ENCODE measurements at regions not wholly inside any gene's neighbourhood (a gene's known extent, or its start where the extent isn't known, plus 50 kb on each side); places are given as distances from the start of the nearest gene placed in this dataset.

GRCh38 chr2:150640039-150640438, 152.6 kb upstream of the RND3 start:
- no peak for DNase-seq

- DNase-seq = no peak
Observed at GRCh38 chr2:150639383-150639782, 151.9 kb upstream of the RND3 start.

GRCh38 chr2:150631236-150631821, 143.9 kb upstream of the RND3 start:
- DNase-seq = no peak

GRCh38 chr2:150630587-150631235, 143.2 kb upstream of the RND3 start:
- DNase-seq = no peak

DNA sequence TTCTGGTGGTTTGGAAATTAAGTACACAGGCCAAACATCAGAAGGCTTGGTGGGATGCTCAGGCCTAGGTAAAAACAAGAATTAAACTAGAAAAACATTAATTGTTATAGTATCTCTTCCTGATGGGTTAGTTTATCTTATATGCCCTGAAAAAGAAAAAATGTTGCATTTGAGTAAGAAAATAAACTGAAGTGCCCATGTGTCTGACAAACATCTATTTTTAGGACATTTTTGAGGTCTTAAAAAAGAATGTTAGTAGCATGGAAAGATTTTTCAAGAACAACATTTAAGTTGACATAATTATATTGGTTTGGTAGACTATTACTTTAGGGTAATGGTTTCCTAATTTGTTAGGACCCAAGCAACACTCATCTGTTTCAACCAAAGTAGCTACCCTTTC, 140.1 kb upstream of the RND3 start:
- DNase-seq = no peak

DNA sequence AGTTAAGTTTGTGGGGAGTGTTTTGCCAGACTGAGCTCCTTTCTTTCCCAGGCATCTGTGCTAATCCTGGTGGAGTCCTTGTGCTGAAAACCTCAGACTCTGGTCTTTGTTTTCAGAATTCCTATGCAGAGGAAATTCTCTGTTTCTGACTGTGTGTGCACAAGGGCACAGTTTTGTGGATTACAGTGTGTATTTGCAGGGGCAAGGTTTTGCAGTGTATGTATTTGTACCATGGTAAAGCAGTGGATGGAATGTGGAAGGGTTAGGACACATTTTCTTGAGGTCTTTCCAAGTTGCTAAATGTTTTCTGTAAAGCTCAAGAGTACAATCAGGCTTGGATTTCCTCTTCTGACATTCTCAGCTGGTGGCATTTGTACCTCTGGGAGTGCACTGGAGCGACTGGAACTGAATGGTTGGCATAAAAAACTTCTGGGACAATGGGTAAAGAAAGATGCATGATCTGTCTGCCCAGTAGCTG, 139.5 kb upstream of the RND3 start:
- DNase-seq = no peak

DNA sequence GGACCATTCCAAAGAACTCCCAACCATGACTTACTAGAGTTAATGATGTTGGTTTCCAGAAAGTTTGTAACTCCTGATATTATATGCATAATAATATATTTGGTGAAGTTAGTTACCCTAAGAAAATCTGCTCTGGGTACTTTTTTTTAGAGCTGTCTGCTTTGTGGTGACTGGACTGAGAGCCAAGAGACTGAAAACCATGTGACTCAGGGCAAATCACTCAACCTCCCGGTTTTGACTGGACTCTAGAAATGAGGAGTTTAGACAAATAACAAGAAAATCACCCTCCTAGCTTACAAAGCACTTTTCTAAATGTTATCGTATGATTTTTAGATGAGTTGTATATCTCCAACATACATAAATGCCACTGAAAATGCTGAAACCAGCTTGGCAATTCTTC, 138.3 kb upstream of the RND3 start:
- no peak for DNase-seq

- DNase-seq = no peak
Observed at GRCh38 chr2:150625303-150625702, 137.8 kb upstream of the RND3 start.

DNA sequence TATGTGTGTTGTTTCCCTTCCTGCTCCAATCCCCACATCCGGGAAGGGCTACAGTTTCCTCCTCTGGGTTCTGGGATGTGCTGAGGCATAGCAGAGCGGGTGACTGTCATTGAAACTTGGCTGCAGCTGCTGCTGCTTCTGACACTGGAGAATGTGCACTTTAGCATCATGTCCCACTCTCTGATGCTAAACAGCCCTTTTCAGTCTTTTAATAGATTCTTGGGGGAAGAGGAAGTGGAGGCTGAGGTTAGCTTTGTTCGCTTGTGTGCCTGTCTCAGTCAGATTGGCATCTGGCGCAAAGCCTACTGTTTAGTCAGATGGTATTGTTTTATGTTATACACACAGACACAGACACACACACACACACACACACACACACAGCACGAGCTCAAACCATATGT, 136.5 kb upstream of the RND3 start:
- peak; percentile 78 for DNase-seq

DNA sequence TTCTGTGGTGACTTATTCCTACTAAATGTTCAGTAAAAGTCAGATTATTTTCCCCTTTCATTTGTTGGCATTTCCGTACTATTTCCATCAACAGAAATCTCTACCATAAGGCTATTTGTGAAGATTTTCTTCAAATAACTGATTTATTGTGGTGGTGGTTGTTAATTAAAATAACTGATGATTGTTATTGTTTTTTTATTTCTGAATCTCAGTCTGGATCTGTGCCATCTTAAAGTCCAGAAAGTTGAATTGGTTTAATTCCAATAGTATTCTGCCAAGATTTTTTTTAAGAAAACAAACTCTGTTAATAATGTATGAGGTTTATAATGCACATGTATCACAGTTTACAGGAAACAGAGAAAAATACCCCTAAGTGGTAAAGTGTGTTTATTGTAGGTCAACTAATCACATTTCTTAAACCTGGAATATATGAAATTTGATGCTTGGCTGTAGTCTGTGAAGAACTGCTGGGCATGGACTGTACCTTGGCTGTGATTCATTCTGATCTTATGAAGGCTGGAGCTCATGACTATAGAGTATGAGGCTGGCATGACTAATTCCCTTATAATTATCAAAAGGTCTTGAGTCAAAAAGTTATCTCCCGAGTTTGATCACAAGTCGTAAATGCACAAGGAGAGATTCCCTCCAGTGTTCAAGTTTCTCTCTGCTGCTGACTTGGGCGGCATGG, 134.2 kb upstream of the RND3 start:
- DNase-seq = no peak

- DNase-seq = no peak
Observed at GRCh38 chr2:150620855-150621254, 133.4 kb upstream of the RND3 start.

- DNase-seq = no peak
Observed at GRCh38 chr2:150620416-150620815, 132.9 kb upstream of the RND3 start.

DNA sequence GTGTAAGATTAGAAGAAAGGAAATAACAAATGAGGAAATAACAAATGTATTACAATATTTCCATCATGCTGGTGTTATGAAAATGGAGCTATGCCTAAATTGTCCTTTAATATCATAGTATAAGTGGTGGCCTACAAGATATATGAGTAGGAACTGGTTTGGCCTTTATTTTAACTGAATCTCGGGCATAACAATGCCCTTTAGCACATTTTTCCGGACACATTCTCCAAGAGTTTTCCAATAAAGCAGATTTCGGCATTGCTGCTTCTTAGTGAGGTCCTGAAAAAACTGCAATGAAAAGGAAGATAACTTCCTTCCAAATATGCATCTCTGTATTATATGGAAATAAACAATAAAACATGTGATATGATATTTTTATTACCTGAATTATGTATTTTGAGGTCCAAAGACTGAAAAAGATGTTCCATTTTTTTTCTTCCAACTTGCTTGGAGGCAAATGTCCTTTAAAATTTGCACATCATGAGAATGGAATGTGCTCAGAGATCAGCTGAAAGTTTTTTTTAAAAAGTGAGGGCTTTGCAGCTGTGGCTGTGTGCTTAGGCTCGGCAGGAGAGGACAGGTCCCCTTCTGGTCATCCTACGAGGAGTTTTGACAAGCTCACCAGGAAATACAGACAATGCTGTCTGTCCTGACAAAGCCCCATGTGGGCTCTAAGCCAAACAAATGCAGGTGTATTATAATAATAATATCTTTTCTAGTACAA, 132.3 kb upstream of the RND3 start:
- DNase-seq = no peak

- DNase-seq = no peak
Observed at GRCh38 chr2:150618245-150618895, 130.9 kb upstream of the RND3 start.

GRCh38 chr2:150617351-150617978, 130.0 kb upstream of the RND3 start:
- DNase-seq = no peak

DNA sequence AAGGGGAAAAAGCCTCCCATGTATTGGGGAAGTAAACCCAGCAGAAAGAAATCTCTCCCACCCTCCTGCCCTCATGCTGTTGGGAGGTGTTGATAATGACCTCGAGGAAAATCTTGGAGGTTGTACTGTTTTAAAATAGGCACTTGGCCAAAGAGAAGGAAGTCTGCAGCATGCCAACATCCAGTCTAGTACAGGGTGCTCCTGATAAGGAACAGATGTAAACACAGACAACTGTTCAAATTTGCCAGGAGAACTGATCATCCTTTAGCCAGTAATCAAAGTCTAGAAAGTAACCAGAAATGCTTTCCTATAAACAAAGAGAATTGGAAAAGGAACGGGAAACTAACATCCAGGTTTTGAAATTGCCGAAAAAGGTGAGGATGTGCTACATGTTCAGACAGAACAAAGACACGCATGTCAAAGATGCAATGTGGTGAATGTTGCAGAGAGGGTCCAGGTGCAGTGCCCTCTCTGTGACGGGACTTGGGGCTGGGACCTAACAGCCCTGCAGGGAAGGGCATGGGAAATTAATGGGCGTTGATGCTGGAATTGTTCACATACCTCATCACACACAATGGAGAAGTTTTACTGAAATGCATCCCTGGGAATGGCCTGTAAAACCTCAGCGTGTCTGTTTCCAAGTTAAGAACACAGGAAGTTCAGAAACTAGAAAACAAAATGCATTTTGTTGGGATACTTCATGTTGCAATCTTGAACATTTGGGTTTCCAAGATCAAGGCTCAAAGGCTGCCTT, 125.7 kb upstream of the RND3 start:
- peak; percentile 3 for DNase-seq

DNA sequence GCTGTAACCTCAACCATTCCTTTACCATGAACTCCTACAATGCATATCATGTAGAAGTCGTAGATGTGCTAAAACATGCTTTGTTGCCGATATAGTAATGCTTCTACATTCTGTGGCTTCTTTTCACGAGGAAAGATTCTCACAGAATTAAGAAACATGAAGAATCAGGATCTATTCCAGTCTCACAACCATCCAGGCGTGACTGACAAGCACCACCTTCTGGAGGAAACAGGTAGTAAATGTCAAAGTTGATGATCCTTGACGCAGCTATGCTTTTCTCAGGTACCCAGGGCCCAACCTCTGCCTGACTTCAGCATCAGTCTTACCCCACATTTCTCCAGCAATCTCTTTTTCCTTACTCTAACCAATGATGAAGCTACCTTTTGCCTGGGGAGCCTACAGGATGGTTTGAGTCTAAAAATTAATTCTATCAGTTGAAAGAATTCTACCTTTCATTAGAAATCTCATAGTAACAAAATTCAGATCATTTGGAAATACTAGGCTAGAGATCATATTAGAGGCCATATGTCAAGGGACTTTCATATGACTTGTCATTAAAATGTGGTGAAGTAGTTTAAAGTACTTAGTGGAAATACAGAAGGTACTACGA, 123.3 kb upstream of the RND3 start:
- peak; percentile 18 for DNase-seq

- DNase-seq = no peak
Observed at GRCh38 chr2:150609831-150610582, 122.5 kb upstream of the RND3 start.

DNA sequence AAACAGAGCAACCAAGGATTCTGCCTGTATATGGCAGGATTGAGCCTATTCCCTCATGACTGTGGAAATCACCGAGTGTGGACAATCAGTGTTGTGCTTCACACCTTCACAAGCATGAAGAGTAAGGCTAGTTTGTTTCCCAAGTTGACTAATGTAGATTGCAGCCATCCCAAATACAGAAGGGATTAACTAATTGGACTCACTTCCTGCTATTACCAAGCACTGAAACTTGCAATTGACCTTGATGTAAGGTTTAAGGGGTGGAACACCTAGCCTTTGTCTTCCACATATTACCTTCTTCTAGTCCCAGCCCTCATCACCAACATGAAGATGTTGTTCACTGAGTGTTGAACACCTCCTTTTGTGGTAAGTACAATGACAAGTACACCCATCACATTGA, 120.9 kb upstream of the RND3 start:
- no peak for DNase-seq

GRCh38 chr2:150607390-150607811, 119.9 kb upstream of the RND3 start:
- no peak for DNase-seq

Data from hematopoietic multipotent progenitor cell treated with erythropoietin and hydrocortisone succinate and interleukin-3 and kit ligand, for 4 days (in vitro differentiated cells).